Adrenal gland (tissue), 9 donors: ENCODE measurements at regions not wholly inside any gene's neighbourhood (a gene's known extent, or its start where the extent isn't known, plus 50 kb on each side); places are given as distances from the start of the nearest gene placed in this dataset.

Experiments
- DNase-seq, 7 donors: peaks; one replicate each; pipeline ENCODE4 v3.0.0-alpha.2; 2019 to 2020
- H3K27ac ChIP-seq, 5 donors: fragments of 200-600 bp; sonication (generic) in 4 of 5; 1 replicate in 3 of 5; 2 replicates in 2 of 5; pipeline versions ENCODE4 v1.5.1 to v1.8.0; 2016 to 2020; ENCODE audit warnings: mild to moderate bottlenecking in 1 of 5
- H3K27me3 ChIP-seq: fragments of 200-600 bp; 2 replicates; pipeline ENCODE4 v1.8.0; 2021
- H3K36me3 ChIP-seq, 2 donors: fragments of 200-600 bp; replicated peaks in 1 of 2; 1 replicate in 1 of 2; 2 replicates in 1 of 2; pipeline versions ENCODE4 v1.5.1 to v1.8.0; 2018 to 2022
- H3K4me1 ChIP-seq, 2 donors: fragments of 200-600 bp; replicated peaks in 1 of 2; 1 replicate in 1 of 2; 2 replicates in 1 of 2; pipeline versions ENCODE4 v1.5.1 to v1.8.0; 2018 to 2021
- H3K4me3 ChIP-seq, 4 donors: fragments of 200-600 bp; sonication (generic) in 3 of 4; one replicate each; pipeline ENCODE4 v1.5.1; 2016 to 2018
- H3K9me3 ChIP-seq, 3 donors: fragments of 200-600 bp; sonication (generic) in 1 of 3; replicated peaks in 1 of 3; 1 replicate in 2 of 3; 2 replicates in 1 of 3; pipeline versions ENCODE4 v1.5.1 to v1.8.0; 2016 to 2021
- CTCF ChIP-seq, 6 experiments: fragments of 450-650 bp in 4 of 6; fragments of 200-600 bp in 2 of 6; sonication (generic) in 1 of 6; IDR thresholded peaks; 1 replicate in 5 of 6; 2 replicates in 1 of 6; pipeline versions ENCODE4 v1.5.1 to v1.8.0; 2016 to 2021; ENCODE audit warnings: antibody characterized with exemption in 6 of 6, mild to moderate bottlenecking in 2 of 6, moderate library complexity in 1 of 6
- POLR2A ChIP-seq, 2 donors: fragments of 450-650 bp; IDR thresholded peaks; one replicate each; pipeline ENCODE4 v1.6.1; 2017; ENCODE audit warnings: antibody characterized with exemption in 2 of 2, mild to moderate bottlenecking in 2 of 2, moderate library complexity in 1 of 2
- WGBS, 4 donors: extraction: QIAGEN DNeasy Blood & Tissue Kit in 2 of 4; methylation state at CpG; one replicate each; pipeline versions ENCODE4 v1.1.5 to v1.1.7; 2013 to 2017; 5-methylcytosine and 5-hydroxymethylcytosine counted together
- intact Hi-C, 2 donors: fragments of 100-400 bp; cut with DNase I; formaldehyde crosslinking; loops; one replicate each; pipeline versions ENCODE4 v1.14.1 to v1.15.0; 2022 to 2023
- donor health status: healthy with polysubstance abuse.
- donor health status: Bipolar disorder and iron deficiency.
- donor health status: DM: yes; HTN: yes; CAD: no.
- donor health status: DM: no; HTN: no; CAD: no.
- donor health status: DM: no; HTN: no; CAD: no.

GRCh38 chr10:9869606-9870176 lies 1148.0 kb upstream of the CELF2 start:
- Histone ChIP-seq H3K4me3 (no peak overlapping the region), H3K36me3 (no peaks in the 10 kb centered on the region), H3K9me3 (no peaks in the 10 kb centered on the region), H3K4me1 (no peaks in the 10 kb centered on the region), H3K27me3 (no peaks in the 10 kb centered on the region), H3K27ac (no peak overlapping the region)
- DNase-seq: no peak
- intact Hi-C loops: no loop called here
- WGBS, 4 donors: 52 to 62% (median 56%) methylated on average over 4 to 5 of the region's 5 CpGs
- no peak for TF ChIP-seq CTCF (IDR thresholded peaks at IDR 0.05)

GRCh38 chr10:9875353-9875752 lies 1142.3 kb upstream of the CELF2 start:
- no peak for TF ChIP-seq CTCF (IDR thresholded peaks at IDR 0.05)
- no peak for TF ChIP-seq POLR2A (IDR thresholded peaks at IDR 0.05)
- intact Hi-C loops: no loop called here
- no peaks in the 10 kb centered on the region for H3K9me3 ChIP-seq
- no peaks in the 10 kb centered on the region for H3K4me1 ChIP-seq
- H3K27me3 ChIP-seq: no peaks in the 10 kb centered on the region
- H3K27ac ChIP-seq: no peak overlapping the region
- H3K36me3 ChIP-seq: no peaks in the 10 kb centered on the region
- no peak for DNase-seq
- no peak overlapping the region for H3K4me3 ChIP-seq
- whole genome bisulfite sequencing, 4 donors: 84 to 94% (median 90%) methylated on average over 5 of the region's 5 CpGs

- no peak overlapping the region for H3K4me3 ChIP-seq
- H3K9me3 ChIP-seq: no peaks in the 10 kb centered on the region
- no peaks in the 10 kb centered on the region for H3K36me3 ChIP-seq
- no peak for DNase-seq
- no peaks in the 10 kb centered on the region for H3K27me3 ChIP-seq
- 87 to 93% (median 91%) methylated on average over 12 of the region's 12 CpGs for WGBS, 4 donors
- intact Hi-C loops: no loop called here
- H3K27ac ChIP-seq: no peak overlapping the region
- no peak for TF ChIP-seq CTCF (IDR thresholded peaks at IDR 0.05)
- no peak for TF ChIP-seq POLR2A (IDR thresholded peaks at IDR 0.05)
- H3K4me1 ChIP-seq: no peaks in the 10 kb centered on the region
These were observed 1139.7 kb upstream of the CELF2 start for GRCh38 chr10:9877978-9878377.

GRCh38 chr10:9878383-9878782 lies 1139.3 kb upstream of the CELF2 start:
- no peak for DNase-seq
- 92 to 94% (median 92%) methylated on average over 10 of the region's 10 CpGs for WGBS, 4 donors
- H3K4me3 ChIP-seq: no peak overlapping the region

More at GRCh38 chr10:9878383-9878782, 1139.3 kb upstream of the CELF2 start:
- Histone ChIP-seq H3K36me3 (no peaks in the 10 kb centered on the region), H3K9me3 (no peaks in the 10 kb centered on the region), H3K27ac (no peak overlapping the region), H3K27me3 (no peaks in the 10 kb centered on the region), H3K4me1 (no peaks in the 10 kb centered on the region)
- no peak for TF ChIP-seq CTCF (IDR thresholded peaks at IDR 0.05)
- no peak for TF ChIP-seq POLR2A (IDR thresholded peaks at IDR 0.05)
- intact Hi-C loops: no loop called here
